NCI-H1105 (cell line): ENCODE measurements at regions not wholly inside any gene's neighbourhood (a gene's known extent, or its start where the extent isn't known, plus 50 kb on each side); places are given as distances from the start of the nearest gene placed in this dataset.
"Not testable (repeated sequence)": the region's sequence is repeated elsewhere in the genome, so short reads cannot be mapped to it uniquely, and the experiment has no call there.

Source experiments
- DNase-seq: peaks from one replicate; lab custom pipeline; 2025; lab: John Stamatoyannopoulos, UW

DNA sequence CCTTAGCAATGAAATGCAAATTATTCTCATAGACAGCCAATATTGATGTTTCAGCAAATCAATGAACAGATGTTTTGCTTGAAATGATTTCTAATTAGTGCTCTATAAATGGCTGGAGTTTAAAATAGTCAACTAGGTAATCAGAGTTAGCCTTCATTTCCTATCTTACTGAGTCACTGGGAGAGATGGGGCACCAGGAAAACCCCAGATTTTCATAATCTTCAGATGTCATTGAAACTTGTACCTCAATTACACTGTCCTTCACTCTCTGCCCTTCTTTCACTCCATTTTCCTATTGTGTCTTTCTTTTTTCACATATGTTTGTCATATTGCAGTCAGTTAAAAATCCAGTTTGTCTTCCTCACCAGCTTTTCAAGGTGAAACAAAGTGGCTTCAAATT, 92.7 kb downstream of the C12orf75 start:
- DNase-seq, result no peak

- no peak for DNase-seq
These were observed 93.4 kb downstream of the C12orf75 start for GRCh38 chr12:105423921-105424320.

GRCh38 chr12:105425254-105426174, 95.0 kb downstream of the C12orf75 start:
- no peak for DNase-seq

GRCh38 chr12:105426766-105427165, 96.3 kb downstream of the C12orf75 start:
- DNase-seq, result no peak

DNA sequence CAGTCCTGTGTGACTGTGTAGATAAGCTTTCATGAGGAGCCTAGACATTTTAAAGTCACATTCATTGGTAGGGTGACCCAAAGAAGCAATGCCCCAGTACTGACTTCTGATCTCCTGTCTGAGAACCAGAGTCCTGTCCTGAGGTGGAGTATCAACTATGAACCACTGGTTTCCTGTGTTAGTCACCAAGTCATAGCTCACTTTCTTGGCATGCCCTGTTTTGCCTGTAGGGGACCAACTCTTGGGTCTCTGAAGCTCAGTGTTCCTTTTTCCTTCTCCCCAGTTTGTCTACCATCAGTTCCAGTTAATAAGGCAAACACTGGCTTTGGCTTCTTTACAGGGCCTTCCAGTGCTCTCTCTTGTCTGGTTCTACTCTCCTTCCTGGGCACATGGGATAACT, 97.4 kb downstream of the C12orf75 start:
- DNase-seq, result no peak

DNA sequence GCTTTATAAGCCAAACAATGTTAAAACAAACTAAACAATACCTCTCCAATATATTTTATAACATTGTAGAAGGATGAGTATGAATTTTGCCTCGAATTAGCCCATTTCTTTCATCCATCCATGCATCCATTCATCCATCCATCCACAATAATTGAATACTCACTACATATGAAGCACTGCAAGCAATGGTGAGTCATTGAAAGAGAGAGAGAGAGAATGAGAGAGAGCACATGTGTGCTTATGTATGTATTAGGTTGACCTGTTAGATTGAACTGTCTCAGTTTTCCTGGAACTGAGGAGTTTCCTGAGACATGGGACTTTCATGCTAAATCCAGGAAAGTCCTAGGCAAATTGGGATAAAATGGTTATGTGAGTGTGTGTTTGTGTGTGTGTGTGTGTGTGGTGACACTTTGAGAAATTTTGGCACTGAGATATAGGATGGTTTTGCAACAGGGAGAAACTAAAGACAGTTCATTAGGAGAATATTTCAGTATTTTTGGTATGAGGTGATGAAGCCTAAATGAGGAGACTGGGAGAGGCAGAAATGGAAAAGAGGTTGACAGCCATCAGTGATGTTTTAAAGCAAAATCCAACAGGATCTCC, 98.4 kb downstream of the C12orf75 start:
- DNase-seq, result no peak

DNA sequence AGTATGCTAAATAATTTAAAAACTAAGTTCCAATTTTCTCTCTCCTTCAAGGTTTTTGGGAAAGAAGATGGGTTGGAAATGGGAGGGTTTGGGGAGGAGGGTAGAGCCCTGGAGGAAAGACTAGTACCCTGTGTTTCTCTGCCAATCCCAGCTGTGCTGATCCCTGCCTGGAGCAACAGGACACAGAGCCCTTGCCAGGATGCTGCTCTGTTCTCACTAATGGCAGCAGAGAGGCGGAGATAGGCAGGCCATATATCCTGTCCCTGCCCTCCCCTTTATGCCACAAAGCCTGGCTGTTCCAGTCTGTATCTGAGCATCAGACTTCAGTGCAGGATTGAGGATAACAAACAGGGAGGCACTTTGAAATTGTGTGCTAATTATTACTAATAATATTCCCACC, 99.0 kb downstream of the C12orf75 start:
- DNase-seq, result no peak

DNA sequence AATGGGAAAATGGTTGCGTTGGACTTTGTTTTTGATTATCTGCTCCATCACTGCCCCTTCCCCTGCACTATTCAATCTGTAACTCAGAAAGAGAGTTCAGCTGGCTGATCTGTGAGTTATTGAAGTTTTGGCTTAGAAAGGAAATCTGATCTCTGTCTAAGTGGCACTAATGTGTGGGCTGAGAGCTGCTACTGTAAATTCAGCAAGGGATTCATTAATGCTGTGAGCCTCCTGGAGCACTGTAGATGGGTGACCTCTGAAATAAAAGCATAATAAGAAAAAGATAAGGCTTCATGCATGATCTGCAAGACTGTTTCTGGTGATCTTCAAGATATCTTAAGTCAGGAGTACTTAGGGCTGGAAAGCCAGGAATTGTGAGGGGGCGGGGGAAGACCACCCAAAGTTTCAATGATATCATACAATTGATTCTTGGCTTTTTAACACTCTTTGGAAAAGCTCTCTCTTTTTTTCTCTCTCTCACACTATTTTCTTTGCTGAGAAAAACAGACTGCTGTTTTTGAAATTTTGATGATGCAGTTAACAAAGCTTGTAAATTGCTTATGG, 101.1 kb downstream of the C12orf75 start:
- DNase-seq, result no peak

DNA sequence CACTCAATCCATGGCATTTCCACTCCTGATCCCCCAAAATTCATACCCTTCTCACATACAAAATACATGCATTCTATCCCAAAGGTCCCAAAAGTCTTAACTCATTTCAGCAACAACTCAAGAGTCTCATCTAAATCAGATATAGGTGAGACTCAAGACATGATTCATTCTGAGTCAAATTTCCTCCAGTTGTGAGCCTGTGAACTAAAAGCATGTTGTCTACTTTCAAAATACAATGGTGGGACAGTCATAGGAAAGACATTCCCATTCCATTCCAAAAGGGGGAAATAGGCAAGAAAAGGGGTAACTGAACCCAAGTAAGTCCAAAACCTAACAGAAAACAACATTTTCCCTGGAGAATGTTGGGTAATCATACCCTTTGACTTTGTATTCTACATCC, 103.3 kb downstream of the C12orf75 start:
- DNase-seq, result no peak

GRCh38 chr12:105436636-105437035, 106.1 kb downstream of the C12orf75 start:
- DNase-seq, result no peak

GRCh38 chr12:105440037-105440664, 109.7 kb downstream of the C12orf75 start:
- no peak for DNase-seq

DNA sequence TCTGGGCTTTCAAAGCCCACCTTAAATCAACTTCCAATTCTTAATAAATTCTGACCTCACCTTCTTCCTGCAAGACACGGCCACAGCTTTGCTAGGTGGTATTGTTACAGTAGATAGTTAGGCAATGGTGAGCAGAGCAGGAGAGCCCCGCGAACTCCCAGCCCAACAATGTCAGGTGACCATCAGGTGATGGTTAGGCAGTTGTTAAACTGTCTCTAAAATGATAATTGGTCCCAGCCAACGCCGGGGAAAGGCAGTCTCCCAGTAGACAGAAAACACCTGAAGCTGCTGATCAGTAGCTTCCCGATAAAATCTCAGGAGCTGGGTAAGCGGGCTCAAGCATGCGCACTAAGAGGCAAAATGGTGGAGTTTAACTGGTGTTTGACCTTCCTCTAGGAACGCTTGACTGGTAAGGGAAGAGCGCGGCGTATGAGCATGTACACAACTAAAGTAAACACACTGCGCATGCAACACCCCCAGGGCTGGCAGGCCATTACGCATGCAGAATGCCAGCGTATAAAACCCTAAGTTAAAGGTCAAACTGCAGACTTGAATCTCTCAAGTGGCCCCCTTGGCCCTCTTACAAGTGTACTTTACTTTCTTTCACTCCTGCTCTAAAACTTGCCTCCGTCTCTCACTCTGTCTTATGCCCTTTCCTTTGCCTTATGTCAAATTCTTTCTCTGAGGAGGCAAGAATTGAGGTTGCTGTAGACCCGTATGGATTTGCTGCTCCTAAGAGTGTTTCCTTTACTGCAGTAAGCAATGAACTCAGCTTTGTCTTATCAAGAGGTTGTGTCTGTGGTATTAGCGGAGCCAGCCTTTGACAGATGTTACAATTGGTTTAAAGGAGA, 113.5 kb downstream of the C12orf75 start:
- DNase-seq, result no peak

DNA sequence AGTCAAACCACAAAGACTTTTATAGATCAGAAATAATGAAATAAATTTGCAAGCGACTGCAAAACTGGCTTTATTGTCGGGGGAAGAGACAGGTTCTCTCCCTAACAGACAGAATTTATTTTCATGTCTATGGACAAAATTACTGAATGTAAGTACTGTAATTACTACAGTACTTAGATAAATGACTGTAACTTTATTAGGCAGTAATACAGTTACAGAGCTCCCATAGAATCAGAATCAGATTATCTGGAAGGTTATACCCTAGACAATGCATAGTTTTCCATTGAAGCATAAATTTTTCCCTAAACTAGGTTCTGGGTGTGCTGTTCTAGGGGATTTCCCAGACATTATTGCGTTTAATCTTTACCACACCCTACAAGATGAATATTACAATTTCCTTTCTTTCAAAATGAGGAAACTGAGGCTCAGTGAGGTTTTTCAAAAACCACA, 114.2 kb downstream of the C12orf75 start:
- DNase-seq, result no peak

GRCh38 chr12:105445249-105445648, 114.8 kb downstream of the C12orf75 start:
- no peak for DNase-seq

- DNase-seq, result no peak
These were observed 115.2 kb downstream of the C12orf75 start for GRCh38 chr12:105445649-105446048.

DNA sequence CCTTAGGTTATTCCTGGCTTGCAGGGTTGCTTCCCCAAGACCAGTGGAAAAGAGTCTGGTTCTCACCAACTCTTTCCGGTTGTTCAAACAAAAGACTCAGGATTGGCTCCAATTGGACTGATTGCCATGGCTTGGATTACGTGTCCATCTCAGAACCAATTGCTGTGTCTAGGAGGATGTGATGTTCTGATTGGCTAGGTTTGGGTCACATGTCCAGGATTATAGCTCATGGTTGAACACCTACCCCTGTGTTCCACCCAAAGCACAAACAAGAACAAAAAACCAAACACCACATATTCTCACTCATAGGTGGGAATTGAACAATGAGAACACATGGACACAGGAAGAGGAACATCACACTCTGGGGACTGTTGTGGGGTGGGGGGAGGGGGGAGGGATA, 116.0 kb downstream of the C12orf75 start:
- DNase-seq, result not testable (repeated sequence)

- DNase-seq, result no peak
These were observed 118.9 kb downstream of the C12orf75 start for GRCh38 chr12:105449431-105449830.

DNA sequence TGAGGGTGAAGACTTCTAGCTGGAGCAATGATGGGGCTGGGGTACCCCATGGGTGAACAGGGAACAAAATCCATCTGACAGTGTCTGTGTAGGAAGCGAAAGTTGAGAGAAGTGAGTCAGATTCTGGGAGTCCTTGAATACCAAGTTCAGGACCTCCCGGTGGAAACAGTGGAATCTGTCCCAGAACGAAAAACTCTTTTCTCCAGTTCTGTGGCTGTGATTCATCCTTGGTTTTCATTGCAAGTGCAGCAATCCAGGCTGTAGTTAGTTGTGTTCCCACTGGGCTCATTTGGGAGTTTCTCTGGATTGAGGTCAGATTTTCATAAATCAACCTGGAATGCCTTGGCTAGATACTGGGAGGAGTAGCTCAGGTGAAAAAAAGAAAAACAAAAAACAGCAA, 120.7 kb downstream of the C12orf75 start:
- DNase-seq, result no peak

- DNase-seq, result no peak
These were observed 121.3 kb downstream of the C12orf75 start for GRCh38 chr12:105451798-105452197.

DNA sequence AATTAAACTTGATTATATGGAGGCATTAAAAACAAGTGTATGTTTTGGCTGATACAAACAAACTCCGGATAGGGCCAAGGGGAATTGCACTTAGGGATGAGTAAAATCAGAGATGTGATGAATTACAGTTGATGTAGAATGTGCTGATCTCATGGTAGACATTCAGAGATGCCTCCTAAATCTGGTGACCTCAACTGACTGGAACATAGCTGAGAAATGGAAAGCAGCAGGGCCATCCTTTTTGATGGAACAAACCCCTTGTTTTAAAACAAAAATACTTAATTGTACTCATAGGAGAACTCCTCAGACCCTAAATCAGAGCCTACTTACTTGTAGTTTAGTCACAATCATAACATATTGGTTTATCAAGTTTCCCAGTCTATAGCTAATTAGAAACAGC, 122.8 kb downstream of the C12orf75 start:
- no peak for DNase-seq

DNA sequence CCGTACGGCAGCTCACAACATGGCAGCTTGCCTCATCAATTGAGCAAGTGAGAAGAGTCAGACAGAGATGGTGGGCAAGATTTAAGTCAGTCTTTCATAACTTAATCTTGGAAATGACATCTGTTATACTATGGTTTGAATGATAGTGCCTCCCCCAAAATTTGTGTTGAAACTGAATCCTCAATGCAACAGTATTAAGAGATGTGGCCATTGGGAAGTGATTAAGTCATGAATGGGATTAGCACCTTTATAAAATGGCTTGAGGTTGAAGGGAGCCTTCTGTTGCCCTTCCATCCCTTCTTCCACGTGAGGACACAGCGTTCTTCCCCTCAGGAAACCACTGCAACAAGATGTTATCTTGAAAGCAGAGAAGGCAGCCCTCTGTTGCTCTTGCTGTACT, 124.2 kb downstream of the C12orf75 start:
- DNase-seq, result no peak

GRCh38 chr12:105455261-105455660, 124.8 kb downstream of the C12orf75 start:
- DNase-seq, result no peak
